T-cell (primary cell): ENCODE measurements at regions not wholly inside any gene's neighbourhood (a gene's known extent, or its start where the extent isn't known, plus 50 kb on each side); places are given as distances from the start of the nearest gene placed in this dataset.
"Not testable (repeated sequence)": the region's sequence is repeated elsewhere in the genome, so short reads cannot be mapped to it uniquely, and the experiment has no call there.

Experiments
- ATAC-seq, 4 experiments: fragments of 200-7000 bp in 3 of 4; fragments of 150-1000 bp in 1 of 4; cut with Tn5 transposase; replicated peaks in 1 of 4; 1 replicate in 3 of 4; 2 replicates in 1 of 4; pipeline ENCODE4 v1.10.0; 2021; ENCODE audit warnings: moderate library complexity in 3 of 4, mild to moderate bottlenecking in 2 of 4, moderate number of reproducible peaks in 1 of 4
- CTCF ChIA-PET, 2 donors: fragments of 300-600 bp; sonication (Branson Sonifier 250); formaldehyde crosslinking; loops; one replicate each; lab custom pipeline; 2022; ENCODE audit warnings: antibody characterized with exemption in 2 of 2; lab: Charles Lee
- POLR2A ChIA-PET, 2 donors: fragments of 300-600 bp; sonication (Branson Sonifier 250); formaldehyde crosslinking; loops; one replicate each; lab custom pipeline; 2022; ENCODE audit warnings: antibody characterized with exemption in 2 of 2; lab: Charles Lee
- DNase-seq, 35 experiments: peaks; one replicate each; pipeline versions ENCODE4 v3.0.0 to v3.0.0-alpha.2; 2013 to 2023
- H3K27ac ChIP-seq: one replicate; pipeline ENCODE4 v1.5.1; 2013; ENCODE audit warnings: low read length
- H3K27me3 ChIP-seq, 2 experiments: replicated peaks in 1 of 2; 1 replicate in 1 of 2; 2 replicates in 1 of 2; pipeline versions ENCODE4 v1.6.1 to v1.7.0; 2013; ENCODE audit warnings: low read length in 1 of 2, mixed read lengths in 1 of 2; ENCODE audit not compliant: control insufficient read depth in 2 of 2, insufficient read depth in 2 of 2; ENCODE audit errors: extremely low read depth in 1 of 2
- H3K36me3 ChIP-seq, 2 donors: 1 replicate in 1 of 2; 2 replicates in 1 of 2; pipeline versions ENCODE4 v1.6.1 to v1.7.0; 2013; ENCODE audit warnings: low read length in 1 of 2; ENCODE audit not compliant: control insufficient read depth in 2 of 2, insufficient read depth in 1 of 2; ENCODE audit errors: extremely low read depth in 1 of 2
- H3K4me1 ChIP-seq, 2 experiments: 1 replicate in 1 of 2; 2 replicates in 1 of 2; pipeline versions ENCODE4 v1.6.1 to v1.7.0; 2013; ENCODE audit warnings: low read length in 2 of 2, mixed read lengths in 1 of 2; ENCODE audit not compliant: insufficient read depth in 2 of 2, control insufficient read depth in 1 of 2; ENCODE audit errors: extremely low read depth in 1 of 2
- H3K4me3 ChIP-seq, 2 donors: 1 replicate in 1 of 2; 2 replicates in 1 of 2; pipeline versions ENCODE4 v1.5.1 to v1.7.0; 2013; ENCODE audit warnings: mild to moderate bottlenecking in 2 of 2, low read length in 1 of 2, moderate library complexity in 1 of 2; ENCODE audit not compliant: control insufficient read depth in 1 of 2; ENCODE audit errors: extremely low read depth in 1 of 2
- H3K9me3 ChIP-seq: 2 replicates; pipeline ENCODE4 v1.7.0; 2013
- H3K27ac Mint-ChIP-seq, 2 donors: one replicate each; pipeline ENCODE4 v1.8.0; 2020 to 2021; ENCODE audit warnings: mild to moderate bottlenecking in 2 of 2, mixed read lengths in 2 of 2
- H3K27me3 Mint-ChIP-seq, 2 donors: one replicate each; pipeline ENCODE4 v1.8.0; 2021 to 2022; ENCODE audit warnings: mixed read lengths in 2 of 2
- H3K36me3 Mint-ChIP-seq: one replicate; pipeline ENCODE4 v1.8.0; 2021; ENCODE audit warnings: mixed read lengths
- H3K4me1 Mint-ChIP-seq, 3 donors: one replicate each; pipeline ENCODE4 v1.8.0; 2020 to 2022; ENCODE audit warnings: mixed read lengths in 3 of 3, mild to moderate bottlenecking in 1 of 3
- H3K4me3 Mint-ChIP-seq, 3 donors: one replicate each; pipeline ENCODE4 v1.8.0; 2020 to 2022; ENCODE audit warnings: mild to moderate bottlenecking in 3 of 3, mixed read lengths in 3 of 3, moderate library complexity in 3 of 3
- H3K9me3 Mint-ChIP-seq, 3 donors: one replicate each; pipeline ENCODE4 v1.8.0; 2020 to 2022; ENCODE audit warnings: mixed read lengths in 3 of 3
- WGBS: methylation state at CpG from one replicate; pipeline ENCODE4 v1.1.5; 2013; ENCODE audit warnings: missing lambda C conversion rate; ENCODE audit not compliant: insufficient coverage; 5-methylcytosine and 5-hydroxymethylcytosine counted together

DNA sequence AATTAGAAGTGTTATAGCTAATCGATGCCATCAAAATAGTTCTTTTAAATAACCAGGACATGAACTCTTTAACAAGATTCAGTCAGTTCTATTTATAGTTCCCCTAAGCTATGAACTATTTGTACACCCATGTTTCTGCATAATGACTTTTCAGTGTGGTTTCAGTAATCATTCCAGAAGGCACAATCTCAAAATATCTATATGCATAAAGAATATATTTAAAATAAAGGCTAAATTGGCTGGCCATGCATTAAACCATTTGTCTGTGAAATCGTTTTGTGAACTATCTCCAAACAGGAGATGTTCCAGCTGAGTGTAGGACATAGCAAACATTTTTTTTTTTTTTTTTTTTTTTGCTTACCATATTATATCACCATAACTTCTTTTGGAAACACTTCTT is 719.3 kb downstream of the PLCL1 start:
- H3K36me3 ChIP-seq: no peaks in the 10 kb centered on the region
- Mint-ChIP-seq H3K27ac (no peak overlapping the region), H3K4me1 (no peaks in the 10 kb centered on the region), H3K4me3 (no peak overlapping the region), H3K9me3 (no peaks in the 10 kb centered on the region), H3K36me3 (no peaks in the 10 kb centered on the region), H3K27me3 (peaks cover 0 to 3% of the 10 kb centered on the region in 2 donors)
- ATAC-seq (no peak), DNase-seq (no peak)
- H3K27me3 ChIP-seq: no peaks in the 10 kb centered on the region
- WGBS: no CpG with 5 or more reads among the region's 2 CpGs
- no peaks in the 10 kb centered on the region for H3K4me1 ChIP-seq
- no peaks in the 10 kb centered on the region for H3K9me3 ChIP-seq
- ChIA-PET POLR2A (no interaction called here), CTCF (interaction anchor here in 1 of 2 donors (1.2 kb wide), 1 partner anchor 27 kb away, joined by 3 read pairs; no protein-coding TSS in a partner anchor)
- no peak overlapping the region for H3K27ac ChIP-seq
- no peak overlapping the region for H3K4me3 ChIP-seq

DNA sequence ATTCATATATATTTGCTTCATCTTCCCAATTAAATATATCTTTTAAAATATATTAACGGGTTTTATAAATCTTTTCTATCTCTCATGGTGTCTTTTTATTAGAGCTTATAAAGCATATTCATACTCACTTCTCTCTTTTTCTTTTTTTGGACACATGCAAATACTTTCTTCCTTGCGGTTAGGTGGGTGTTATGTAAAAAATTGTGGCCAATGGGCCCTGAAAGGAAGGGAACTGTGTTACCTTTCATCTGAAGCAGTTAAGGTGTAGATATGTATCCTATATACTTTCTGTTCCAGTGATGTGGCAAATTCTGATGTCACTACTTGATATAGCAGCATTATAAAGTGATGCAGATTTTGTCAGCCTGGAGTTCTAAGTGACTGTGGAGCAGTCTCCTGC is 714.5 kb downstream of the PLCL1 start:
- DNase-seq: no peak
- Mint-ChIP-seq H3K4me3 (no peak overlapping the region), H3K9me3 (no peaks in the 10 kb centered on the region), H3K36me3 (no peaks in the 10 kb centered on the region), H3K27me3 (no peaks in the 10 kb centered on the region), H3K27ac (no peak overlapping the region), H3K4me1 (no peaks in the 10 kb centered on the region)
- Histone ChIP-seq H3K27ac (no peak overlapping the region), H3K4me1 (no peaks in the 10 kb centered on the region), H3K36me3 (no peaks in the 10 kb centered on the region), H3K27me3 (no peaks in the 10 kb centered on the region), H3K4me3 (no peak overlapping the region), H3K9me3 (no peaks in the 10 kb centered on the region)
- no CpG with 5 or more reads among the region's 2 CpGs for WGBS
- no peak for ATAC-seq
- CTCF ChIA-PET: no interaction called here
- POLR2A ChIA-PET: no interaction called here

DNA sequence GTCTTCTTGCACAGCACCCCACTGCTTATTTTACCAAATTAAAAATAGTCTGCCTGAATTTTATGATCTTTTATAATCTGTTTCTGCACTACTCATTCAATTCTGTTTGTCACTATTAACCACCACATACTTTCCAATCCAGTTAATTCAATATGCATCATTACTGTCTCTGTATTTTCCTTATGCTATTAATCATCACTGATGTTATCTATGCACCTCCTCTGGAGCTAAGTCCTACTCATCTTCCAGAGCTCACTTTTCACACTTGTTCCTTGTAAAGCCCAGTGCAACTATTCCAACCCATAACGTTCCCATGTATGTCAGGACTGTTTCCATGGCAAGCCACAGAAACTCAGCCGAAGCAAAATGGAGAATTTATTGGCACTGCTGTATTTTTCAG is 713.6 kb downstream of the PLCL1 start:
- Histone ChIP-seq H3K4me1 (no peaks in the 10 kb centered on the region), H3K4me3 (no peak overlapping the region), H3K27me3 (no peaks in the 10 kb centered on the region), H3K36me3 (no peaks in the 10 kb centered on the region), H3K9me3 (no peaks in the 10 kb centered on the region), H3K27ac (no peak overlapping the region)
- Mint-ChIP-seq H3K36me3 (no peaks in the 10 kb centered on the region), H3K9me3 (no peaks in the 10 kb centered on the region), H3K27me3 (no peaks in the 10 kb centered on the region), H3K27ac (no peak overlapping the region), H3K4me1 (no peaks in the 10 kb centered on the region), H3K4me3 (no peak overlapping the region)
- 76% methylated on average over 2 of the region's 2 CpGs for WGBS
- POLR2A ChIA-PET: no interaction called here
- DNase-seq: no peak
- ATAC-seq: no peak
- CTCF ChIA-PET: no interaction called here

DNA sequence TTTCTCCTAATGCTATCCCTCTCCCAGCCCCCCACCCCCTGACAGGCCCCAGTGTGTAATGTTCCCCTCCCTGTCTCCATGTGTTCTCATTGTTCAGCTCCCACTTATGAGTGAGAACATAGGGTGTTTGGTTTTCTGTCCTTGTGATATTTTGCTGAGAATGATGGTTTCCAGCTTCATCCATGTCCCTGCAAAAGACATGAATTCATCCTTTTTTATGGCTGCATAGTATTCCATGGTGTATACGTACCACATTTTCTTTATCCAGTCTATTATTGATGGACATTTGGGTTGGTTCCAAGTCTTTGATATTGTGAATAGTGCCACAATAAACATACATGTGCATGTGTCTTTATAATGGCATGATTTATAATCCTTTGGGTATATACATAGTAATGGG is 704.2 kb downstream of the PLCL1 start:
- CTCF ChIA-PET: not testable (repeated sequence)

DNA sequence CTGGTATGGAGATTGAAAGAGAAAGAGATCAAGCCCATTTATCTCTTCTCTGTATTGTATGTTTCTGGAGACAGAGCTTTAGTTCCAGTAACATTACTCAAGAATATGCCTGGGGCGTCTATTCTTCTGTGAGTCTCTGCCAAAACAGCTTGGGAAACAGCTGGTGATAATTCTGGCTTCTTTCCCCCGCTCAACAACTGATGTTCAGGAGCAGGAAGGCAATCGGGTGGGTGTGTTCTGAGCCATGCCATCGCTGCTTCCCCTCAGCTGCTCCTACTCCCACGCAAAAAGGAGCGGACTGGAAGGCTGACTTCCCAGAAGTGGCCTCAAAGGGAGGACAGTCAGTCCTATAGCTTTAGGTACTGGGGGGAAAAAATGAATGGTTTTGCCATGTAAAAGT is 695.1 kb downstream of the PLCL1 start:
- H3K36me3 Mint-ChIP-seq: no peaks in the 10 kb centered on the region
- no peak overlapping the region for H3K27ac ChIP-seq
- WGBS: 17% methylated on average over 1 of the region's 6 CpGs
- no peaks in the 10 kb centered on the region for H3K36me3 ChIP-seq
- H3K9me3 Mint-ChIP-seq: peaks cover 0 to 5% (median 0%) of the 10 kb centered on the region in 3 donors
- CTCF ChIA-PET: no interaction called here
- peaks cover 0 to 10% of the 10 kb centered on the region in 2 donors for H3K27me3 Mint-ChIP-seq
- no peak for ATAC-seq
- no peak for DNase-seq
- no peak overlapping the region for H3K4me3 ChIP-seq
- POLR2A ChIA-PET: no interaction called here
- no peak overlapping the region for H3K4me3 Mint-ChIP-seq
- no peaks in the 10 kb centered on the region for H3K27me3 ChIP-seq
- H3K9me3 ChIP-seq: no peaks in the 10 kb centered on the region
- H3K4me1 Mint-ChIP-seq: no peaks in the 10 kb centered on the region
- no peak overlapping the region for H3K27ac Mint-ChIP-seq
- H3K4me1 ChIP-seq: no peaks in the 10 kb centered on the region

More for the DNA sequence above, 704.2 kb downstream of the PLCL1 start:
- H3K27ac ChIP-seq, H3K4me3 ChIP-seq, H3K9me3 Mint-ChIP-seq, H3K4me3 Mint-ChIP-seq, H3K36me3 ChIP-seq, H3K27me3 Mint-ChIP-seq, H3K4me1 ChIP-seq, H3K27me3 ChIP-seq, ATAC-seq, POLR2A ChIA-PET, DNase-seq, H3K4me1 Mint-ChIP-seq, H3K36me3 Mint-ChIP-seq, H3K27ac Mint-ChIP-seq, H3K9me3 ChIP-seq: not testable (repeated sequence)
- WGBS: no CpG with 5 or more reads among the region's 1 CpG

DNA sequence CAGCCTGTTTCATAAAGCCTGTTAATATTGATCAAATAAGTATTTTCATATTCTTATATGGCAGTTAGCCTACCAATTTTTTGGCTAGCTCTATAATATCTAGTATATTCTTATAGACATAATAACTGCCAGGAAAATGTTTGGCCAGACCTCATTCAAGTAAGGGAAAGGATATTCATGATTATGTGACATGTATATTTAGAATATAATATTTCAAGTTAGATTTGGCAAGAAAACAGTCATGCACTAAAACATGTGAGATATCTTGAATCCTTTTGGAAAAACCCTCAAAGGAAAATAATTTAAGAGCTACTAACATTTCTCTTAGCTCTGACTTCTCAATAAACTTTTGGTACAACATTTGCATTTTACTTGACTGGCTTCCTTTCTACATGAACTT is 694.1 kb downstream of the PLCL1 start:
- H3K4me1 Mint-ChIP-seq: no peaks in the 10 kb centered on the region
- no peak overlapping the region for H3K27ac Mint-ChIP-seq
- no peaks in the 10 kb centered on the region for H3K36me3 Mint-ChIP-seq
- ATAC-seq (no peak), DNase-seq (no peak)
- H3K9me3 ChIP-seq: no peaks in the 10 kb centered on the region
- ChIA-PET CTCF (no interaction called here), POLR2A (no interaction called here)
- H3K27me3 Mint-ChIP-seq: peaks cover 0 to 10% of the 10 kb centered on the region in 2 donors
- H3K27ac ChIP-seq: no peak overlapping the region
- H3K9me3 Mint-ChIP-seq: peaks cover 0 to 3% (median 0%) of the 10 kb centered on the region in 3 donors
- H3K4me1 ChIP-seq: no peaks in the 10 kb centered on the region
- H3K36me3 ChIP-seq: no peaks in the 10 kb centered on the region
- H3K27me3 ChIP-seq: no peaks in the 10 kb centered on the region
- H3K4me3 Mint-ChIP-seq: no peak overlapping the region
- no peak overlapping the region for H3K4me3 ChIP-seq

DNA sequence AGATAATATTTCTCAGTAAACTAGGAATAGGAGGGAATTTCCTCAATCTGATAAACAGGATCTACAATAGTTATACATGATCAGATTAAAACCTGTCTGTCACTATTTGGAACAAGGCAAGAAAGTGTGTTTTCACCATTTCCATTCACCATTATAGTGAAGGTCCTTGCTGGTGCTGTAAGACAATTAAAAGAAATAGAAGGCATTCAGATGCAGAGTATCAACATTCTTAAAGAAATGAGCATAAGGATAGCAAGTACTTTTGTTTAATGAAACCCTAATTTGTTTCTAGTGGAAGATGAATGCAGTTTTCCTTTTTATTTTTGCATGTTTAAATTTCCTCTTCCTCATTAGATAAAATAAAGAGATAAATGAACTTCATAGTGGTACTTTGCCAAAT is 693.7 kb downstream of the PLCL1 start:
- no peak for ATAC-seq
- no peak overlapping the region for H3K4me3 Mint-ChIP-seq
- Histone ChIP-seq H3K4me1 (no peaks in the 10 kb centered on the region), H3K27me3 (no peaks in the 10 kb centered on the region), H3K9me3 (no peaks in the 10 kb centered on the region), H3K27ac (no peak overlapping the region), H3K4me3 (no peak overlapping the region), H3K36me3 (no peaks in the 10 kb centered on the region)
- ChIA-PET POLR2A (no interaction called here), CTCF (no interaction called here)
- peaks cover 0 to 3% (median 0%) of the 10 kb centered on the region in 3 donors for H3K9me3 Mint-ChIP-seq
- no peak overlapping the region for H3K27ac Mint-ChIP-seq
- peaks cover 0 to 10% of the 10 kb centered on the region in 2 donors for H3K27me3 Mint-ChIP-seq
- no peak for DNase-seq
- no peaks in the 10 kb centered on the region for H3K36me3 Mint-ChIP-seq
- no peaks in the 10 kb centered on the region for H3K4me1 Mint-ChIP-seq
